ENCODE measurements at regions not wholly inside any gene's neighbourhood (a gene's known extent, or its start where the extent isn't known, plus 50 kb on each side); places are given as distances from the start of the nearest gene placed in this dataset.

DNA sequence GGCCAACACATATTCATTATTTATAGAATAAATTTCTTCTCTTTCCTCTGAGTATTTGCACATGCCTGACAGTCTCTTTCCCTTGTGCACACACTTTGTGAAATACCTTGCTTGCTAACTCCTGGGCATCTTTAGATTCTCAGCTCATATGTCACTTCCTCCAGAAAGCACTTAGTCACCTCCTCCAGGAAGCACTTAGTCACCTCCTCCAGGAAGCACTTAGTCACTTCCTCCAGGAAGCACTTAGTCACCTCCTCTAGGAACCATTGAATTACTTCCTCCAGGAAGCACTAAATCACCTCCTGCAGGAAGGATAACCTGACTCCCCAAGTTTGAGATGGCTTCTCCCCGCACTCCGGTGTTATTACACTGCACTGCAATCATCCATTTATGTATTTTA, 462.5 kb upstream of the EEF2KMT start:
- DNase-seq: no peak

DNA sequence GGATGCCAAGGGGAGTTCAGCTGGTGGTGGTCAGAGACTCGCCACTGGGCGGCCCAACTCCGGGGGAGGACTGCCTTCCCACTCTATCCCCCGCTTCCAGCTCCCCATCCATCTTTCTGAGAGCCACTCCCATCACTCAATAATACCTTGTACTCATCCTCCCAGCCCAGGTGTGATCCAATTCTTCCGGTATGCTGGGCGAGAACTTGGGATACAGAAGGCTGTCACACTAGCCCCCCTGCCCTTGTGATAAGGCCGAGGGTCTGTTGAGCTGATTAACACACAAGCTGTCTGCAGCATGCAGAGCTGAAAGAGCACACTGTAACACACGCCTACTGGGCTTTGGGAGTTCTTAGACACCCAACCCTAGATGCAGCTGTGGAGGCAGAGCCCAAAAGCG, 460.4 kb upstream of the EEF2KMT start:
- no peak for DNase-seq

DNA sequence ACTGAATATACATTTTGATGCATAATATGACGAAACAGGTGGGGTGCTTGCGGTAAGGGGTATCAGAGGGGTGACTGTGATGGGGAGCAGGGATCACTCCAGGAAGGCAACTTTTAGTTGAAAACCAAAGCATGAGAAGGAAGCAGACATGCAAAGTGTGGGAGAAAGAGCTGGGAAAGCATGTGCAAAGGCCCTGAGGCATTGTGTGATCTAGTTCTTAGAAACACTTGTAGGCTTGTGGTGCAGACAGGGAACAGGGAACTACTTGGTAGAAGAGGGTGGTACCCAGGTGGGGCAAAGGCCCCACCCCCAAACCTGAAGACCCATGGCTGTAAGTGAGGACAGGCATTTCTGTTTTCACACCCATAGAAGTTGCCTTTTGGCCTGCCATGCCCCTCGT, 459.9 kb upstream of the EEF2KMT start:
- DNase-seq: no peak

DNA sequence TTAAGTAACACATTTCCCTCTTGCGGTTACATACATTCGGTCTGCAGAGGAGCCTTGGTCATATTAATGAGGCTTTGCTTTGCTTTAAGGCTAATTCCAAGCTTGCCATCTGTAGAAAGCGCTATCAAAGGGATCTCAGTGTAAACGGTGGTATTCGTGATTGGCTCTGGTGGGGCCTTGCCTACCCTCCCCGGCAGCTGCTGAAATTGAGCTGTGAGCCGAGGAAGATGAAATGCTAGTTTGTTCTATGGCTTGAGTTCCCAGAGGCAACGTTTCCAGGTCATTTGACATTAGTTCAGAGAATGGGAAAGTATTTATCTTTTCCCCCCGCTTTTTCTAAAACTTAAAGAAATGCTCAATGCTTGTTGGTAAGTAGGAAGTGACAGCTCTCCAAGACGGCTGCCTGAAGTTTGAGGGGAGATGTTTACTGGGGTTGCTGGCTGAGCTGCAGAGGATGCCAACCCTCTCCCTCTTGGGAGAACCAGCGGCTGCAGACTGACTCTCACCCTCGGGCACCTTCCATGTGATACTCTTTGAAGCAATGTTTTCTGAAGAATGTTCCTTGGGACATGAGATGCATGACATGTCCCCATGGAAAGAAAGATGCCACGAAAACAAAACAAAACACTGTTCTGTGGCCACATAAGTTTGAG, 458.7 kb upstream of the EEF2KMT start:
- no peak for DNase-seq

DNA sequence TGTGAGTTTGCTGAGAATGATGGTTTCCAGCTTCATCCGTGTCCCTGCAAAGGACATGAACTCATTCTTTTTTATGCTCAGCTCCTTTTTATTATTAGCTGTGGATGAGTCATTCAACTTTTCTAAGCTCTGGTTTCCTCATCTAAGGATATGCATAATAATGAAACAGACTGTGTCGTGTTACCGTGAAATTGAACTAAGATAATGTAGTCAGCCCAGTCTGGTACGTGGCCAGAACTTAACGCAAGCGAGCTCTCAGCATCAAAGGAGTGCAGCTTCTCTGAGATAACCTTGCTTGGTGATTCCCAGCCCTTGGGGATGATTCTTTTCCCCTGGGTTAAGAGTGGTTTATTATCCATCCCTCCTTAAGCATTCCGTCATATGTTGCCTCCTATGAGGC, 454.3 kb upstream of the EEF2KMT start:
- DNase-seq: no peak

DNA sequence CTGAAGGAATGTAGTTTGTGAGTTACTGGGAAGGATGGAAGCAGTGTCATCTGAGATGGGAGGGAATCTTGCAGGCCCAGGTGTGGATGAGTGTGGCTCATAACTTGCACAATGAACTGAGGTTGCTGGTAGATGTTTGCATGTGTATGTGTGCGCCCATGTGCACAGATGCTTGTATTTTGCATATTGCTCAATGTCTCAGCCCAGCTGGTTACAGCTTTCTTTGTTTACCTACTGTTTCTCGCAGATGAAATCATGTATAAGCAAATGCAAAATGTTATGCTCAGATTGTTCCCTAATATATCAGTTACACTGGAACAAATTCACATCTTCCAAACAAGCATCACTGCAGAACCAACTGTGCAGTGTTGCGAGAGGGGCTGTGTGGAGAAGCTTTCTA, 452.2 kb upstream of the EEF2KMT start:
- DNase-seq: no peak

DNA sequence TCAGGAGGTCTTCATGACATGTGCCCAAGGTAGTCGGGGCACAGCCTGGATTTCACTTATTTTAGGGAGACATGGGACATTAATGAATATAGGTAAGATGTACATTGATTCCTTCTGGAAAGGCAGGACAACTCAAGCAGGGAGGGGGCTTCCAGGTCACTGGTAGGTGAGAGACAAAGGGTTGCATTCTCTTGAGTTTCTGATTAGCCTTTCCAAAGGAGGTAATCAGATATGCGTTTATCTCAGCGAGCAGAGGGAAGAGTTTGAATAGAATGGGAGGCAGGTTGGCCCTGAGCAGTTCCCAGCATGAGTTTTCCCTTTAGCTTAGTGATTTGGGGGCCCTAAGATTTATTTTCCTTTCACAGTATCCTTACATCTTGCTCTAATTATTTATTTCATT, 443.8 kb upstream of the EEF2KMT start:
- DNase-seq: no peak

DNA sequence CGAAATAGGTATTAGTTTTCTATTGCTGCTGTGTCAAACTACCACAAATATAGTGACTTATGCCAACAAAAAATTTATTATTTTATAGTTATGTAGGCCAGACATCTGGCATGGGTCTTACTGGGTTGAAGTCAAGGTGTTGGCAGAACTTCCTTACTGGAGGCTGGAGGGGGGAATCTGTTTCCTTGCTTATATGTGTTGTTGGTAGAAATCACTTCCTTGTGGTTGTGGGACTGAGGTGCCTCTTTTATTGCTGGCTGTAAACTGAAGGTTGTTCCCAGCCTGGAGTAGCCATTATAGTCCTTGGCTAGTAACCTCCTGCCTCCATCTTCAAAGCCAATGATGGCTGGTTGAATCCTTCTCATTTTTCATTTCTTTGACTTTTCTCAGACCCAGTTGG, 439.8 kb upstream of the EEF2KMT start:
- DNase-seq: no peak

DNA sequence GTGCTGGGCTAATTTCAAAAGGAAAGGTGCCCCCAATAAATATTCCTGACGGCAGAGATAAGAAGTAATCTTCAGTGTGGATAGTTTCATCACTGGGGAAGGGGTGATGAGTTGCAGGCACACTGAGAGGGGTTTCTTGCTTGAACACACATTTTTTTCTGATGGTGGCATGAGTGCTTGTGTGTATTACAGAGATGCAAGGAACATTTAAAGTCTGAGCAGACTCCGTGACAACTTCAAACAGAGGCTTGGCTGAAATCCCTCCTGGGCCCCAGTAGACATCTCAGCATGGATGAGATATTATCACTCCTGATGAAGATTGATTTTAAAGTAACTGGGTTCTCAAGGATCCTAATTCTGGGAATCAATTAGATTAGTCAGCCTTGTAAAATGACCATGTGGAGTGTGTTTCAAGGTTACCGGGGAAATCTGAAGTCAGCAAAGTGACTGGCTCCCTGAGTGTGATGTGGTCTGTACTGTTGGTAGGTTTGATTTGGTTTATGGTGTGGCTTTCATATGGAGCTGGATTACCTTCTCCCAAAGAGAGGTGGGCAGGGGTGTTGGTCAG, 435.8 kb upstream of the EEF2KMT start:
- DNase-seq: no peak

DNA sequence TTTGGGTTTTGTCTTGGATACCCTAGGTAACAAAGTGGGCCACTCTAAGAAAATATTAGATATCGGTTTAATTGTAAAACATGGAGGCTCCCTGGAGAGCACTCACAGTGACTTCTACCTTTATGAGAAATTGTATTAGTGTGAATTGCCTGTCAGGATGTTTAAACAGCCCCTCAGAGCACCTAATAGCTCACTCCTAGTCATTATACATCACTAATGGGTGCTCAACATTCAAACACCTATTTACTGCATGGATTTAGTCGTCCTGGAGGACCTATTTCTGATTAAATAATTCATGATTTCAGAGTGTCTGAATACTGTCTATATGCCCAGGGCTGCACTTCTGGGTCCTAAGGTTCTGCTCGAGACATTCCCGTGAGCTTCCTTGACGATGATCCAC, 430.2 kb upstream of the EEF2KMT start:
- DNase-seq: no peak

DNA sequence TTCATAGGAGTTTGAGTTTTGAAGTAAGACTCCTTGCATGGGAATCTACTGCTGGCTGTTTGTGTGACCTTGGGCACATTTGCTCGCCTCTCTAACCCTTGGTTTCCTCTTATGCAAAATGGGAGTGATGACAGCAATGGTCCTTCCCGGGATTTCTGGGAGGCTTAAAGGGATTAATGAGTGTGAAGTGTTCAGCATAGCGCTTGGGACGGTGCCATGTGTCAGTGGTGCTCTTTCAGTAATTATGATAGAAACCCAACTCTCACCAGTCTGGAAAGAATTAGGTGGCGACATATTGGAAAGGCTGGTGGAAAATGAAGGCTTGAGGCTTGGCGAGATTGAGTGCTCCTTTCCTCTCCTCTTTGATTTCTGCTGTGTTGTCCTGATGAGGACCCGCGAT, 429.2 kb upstream of the EEF2KMT start:
- no peak for DNase-seq

DNA sequence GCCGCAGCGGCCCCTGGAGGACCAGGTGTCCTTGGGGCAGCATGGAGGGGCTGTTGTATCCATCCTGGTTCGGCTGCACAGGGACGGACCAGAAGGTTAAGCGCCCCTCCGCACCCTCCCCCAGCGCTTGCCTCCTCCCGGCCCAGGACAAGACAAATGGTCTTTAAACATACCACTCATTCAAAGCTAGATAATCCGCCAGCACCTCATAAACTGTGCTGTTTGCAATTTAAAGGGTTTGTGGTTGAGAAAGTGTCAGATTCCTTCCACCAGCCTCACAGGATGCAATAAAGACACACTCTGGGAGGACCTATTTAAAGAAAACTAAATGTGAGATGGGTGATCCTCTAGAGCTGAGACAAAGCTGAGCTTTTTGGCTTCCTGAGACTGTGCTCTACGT, 426.2 kb upstream of the EEF2KMT start:
- DNase-seq: no peak

DNA sequence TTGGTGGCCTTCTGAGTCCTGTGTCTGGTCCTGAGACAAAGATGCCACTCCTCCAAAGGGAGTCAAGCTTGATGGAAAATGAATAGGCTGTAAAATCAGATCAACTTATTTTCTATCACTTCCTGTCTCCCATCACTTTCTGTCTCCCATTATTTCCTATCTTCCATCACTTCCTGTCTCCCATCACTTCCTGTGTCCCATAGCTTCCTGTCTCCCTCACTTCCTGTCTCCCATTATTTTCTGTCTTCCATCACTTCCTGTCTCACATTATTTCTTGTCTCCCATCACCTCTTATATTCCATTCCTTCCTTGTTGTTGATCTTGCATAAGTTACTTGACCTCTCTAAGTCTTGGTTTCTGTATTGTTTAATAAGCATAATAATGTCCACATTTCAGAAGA, 418.5 kb upstream of the EEF2KMT start:
- DNase-seq: no peak

DNA sequence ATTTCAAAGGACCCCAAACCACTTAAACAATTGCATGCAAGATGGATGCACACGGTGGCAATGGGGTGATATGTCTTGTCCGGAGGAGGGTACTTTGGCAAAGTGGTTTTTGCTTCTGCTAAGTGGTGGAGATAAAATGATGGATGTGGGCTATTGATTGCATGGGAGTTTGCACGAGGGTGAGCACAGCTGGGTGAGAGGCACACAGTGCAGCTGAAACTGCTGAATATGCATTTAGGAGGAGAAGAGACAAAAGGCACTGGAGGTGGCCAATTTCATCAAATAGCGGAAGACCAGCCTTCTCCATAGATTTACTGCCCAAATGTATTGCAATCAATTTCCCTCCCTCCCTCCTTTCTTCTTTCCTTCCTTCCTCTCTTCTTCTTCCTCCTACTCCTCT, 414.4 kb upstream of the EEF2KMT start:
- no peak for DNase-seq

DNA sequence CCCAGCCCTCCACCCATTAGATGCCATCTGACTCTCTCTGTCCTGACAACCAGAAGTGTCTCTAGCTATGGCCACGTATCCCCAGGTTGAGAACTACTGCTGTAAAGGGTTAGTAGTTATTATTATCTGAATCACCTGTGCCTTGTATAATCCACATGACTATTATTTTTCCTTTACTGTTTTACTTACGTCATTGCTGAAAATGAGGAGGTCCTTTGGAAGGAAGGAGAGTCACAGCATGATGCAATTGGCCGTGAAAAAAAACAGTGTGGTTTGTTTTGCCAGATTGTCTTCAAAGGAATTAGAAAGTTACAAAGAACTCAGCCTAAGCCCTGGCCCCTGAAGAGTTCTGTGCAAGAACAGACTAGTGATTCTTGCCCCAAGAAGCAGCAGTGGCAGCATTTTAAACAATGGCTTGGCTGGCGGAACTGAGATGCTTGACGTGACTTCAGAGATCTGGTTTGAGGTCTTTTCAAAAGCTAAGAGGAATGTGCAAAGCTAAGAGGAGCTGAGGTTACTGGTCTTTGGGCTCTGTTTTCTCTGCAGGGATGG, 413.3 kb upstream of the EEF2KMT start:
- no peak for DNase-seq

DNA sequence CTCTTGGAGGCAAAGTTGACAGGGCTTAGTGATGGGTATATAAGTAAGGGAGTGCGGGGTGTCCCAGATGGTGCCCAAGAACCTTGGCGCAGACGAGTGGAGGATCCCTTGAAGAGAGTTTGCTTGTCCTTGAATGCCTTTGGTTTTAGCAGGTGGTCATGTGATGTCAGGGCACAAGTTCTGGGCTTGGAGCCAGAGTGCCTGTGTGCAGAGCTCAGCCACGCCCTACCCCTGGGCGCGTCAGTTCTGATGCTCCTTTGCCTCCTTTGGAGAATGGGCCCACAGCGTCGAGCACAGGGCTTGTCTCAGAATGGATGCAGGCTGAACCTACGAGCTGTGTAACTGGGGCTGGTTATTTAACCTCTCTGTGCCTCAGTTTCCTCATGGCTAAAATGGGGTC, 412.2 kb upstream of the EEF2KMT start:
- no peak for DNase-seq

DNA sequence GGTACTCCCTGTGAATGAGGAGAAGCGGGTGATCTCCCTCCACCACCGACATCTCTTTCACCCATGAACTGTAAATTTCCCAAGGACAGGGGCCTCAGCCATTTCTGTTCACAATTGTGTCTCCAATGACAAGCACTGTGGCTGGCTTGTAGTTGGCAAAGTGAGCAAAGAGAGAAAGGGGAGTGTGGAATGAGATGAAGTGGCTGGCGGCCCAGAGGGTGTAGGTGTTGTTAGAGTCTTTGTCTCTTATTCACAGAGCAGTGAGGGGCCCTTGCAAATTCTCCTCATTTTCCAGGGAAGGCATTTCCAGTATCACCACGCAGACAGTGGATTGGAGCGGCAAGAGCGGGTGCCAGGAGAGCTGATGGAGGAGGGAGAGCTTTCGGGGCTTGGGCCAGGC, 411.7 kb upstream of the EEF2KMT start:
- no peak for DNase-seq

DNA sequence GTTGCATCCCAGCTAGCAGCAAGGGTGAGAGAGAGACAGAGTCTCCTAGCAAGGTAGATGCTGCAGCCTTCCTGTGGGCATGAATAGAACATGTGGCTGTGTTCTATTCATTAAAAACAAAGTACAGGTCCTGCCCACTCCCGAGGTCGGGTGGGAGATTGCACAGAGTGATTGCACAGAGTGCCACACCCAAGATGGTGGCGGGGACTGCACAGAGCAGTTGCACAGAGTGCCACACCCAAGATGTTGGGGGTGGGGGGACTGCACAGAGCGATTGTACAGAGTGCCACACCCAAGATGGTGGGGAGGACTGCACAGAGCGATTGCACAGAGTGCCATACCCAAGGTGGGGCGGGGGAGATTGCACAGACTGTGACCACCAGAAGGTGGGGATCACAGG, 410.8 kb upstream of the EEF2KMT start:
- DNase-seq: no peak

DNA sequence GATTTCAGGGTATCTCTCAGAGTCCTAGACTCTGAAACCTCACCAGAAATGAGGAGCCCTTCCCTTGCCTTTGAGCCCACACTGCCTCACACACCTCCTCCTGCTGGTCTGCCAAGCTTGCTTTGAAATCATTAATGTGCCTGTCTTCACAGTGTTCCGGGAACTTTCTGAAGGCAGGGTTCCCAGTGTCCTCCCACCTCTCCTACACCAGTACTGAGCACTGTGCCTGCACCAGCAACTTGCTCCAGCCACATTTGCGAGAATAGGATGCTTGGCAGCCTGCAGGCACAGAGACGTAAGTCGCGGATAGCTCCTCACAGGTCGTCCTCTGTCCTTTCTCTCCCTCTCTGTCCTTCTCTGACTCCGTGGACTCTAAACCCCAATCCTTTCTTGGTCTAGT, 408.4 kb upstream of the EEF2KMT start:
- DNase-seq: no peak

DNA sequence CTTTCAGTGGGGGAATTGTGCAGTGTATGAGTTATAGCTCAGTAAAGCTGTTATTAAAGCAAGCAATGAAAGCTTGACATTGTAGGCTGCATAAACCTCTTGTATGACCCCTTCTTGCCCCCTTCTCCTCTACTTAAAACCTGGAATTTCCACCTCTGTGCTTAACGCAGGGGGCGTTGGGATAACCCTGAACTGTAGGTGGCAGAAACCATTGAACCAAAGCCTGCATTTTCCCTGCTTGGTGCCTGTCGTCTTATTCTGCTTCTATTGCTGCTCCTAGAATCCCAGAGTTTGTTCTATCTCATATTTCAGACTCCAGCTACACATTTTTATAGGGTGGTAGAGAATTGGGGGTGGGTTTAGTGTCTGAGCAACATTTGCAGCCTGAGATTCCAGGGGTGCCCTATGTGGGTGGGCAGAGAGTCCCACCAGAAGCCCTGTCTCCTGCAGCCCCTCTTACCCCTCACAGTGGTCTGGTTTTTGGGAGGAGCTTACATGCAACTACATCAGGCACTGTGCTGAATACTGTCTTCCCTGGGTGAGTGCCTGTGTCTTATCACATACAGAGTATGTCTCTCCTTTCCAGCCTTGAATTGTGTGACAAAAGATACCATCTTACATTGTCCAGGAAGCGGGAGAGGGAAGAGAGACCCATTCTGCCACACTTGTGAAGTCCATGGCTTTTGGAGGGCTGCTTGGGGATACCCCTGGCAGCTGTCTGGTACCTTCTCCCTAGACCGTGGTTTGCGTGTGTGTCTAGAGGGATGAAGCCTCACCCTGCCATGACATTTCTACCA, 407.7 kb upstream of the EEF2KMT start:
- no peak for DNase-seq

DNA sequence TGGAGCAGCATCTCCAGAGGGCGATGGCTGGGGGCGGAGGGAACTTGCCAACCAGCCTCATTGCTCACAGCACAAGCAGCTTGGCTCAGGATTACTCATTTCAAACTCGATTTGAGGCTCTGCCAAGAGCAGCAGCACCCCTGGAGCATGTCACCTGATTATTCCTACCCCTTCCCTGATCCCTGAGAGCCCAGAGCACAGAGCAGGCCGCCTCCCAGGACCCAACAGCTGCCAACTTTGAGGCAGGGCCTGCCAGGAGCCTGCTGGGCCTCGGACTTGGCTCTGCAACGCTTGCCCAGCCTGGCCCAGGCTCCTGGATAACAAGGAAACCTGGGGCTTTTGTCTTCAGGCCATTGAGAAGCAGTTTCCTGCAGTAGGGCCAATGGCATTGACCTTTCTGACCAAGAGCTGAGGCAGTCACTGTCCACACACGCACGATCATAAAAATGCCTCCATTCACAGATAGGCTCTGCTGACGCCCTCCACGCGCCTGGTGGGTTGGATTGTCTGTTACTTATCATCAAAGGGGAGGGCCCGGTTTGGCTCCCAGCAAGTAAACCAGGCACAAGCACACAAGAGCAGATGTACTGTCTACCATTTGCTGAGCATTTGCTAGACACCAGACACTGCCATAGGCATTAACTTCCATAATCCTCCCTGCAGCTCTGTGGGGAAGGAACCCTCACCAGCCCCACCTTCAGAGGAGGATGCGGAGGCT, 406.6 kb upstream of the EEF2KMT start:
- peak in 1 of 2 experiments; percentile 8 for DNase-seq

DNA sequence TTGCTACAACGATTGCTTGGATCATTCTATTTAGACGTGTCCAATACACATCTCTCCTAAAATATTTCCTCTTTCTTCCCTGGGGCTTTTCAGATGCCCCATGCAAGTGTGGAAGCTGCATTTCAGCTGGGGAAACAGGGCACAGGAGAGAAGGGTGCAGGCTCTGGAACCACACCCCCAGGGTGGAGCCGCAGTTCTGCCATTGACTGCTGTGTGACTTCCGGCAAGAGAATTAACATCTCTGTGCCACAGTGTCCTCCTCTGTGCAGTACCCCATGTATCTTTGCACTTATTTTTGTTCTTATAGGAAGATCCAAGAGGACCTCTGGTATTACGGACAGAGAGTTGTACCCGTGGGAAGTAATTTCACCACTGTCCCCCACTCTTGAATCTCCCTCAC, 405.3 kb upstream of the EEF2KMT start:
- no peak for DNase-seq

DNA sequence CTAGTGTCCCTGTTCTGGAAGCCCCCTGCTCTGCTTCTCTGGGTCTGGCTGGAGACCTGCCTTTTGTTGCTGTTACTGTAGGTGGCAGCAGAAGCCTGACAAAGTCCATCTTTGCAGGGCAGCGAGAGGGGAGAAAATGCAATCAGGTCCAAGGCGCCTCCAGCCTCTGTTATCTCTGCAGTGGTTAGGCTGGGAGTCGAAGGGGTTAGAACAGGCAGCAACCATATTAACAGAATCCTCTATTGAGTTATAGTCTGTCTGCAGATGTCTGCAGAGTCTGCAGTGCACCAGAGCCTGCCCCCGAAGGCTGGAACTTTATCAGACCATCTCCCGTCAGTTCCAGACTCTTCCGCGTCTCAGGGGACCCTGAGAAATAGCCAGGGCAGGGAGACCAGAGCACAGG, 404.9 kb upstream of the EEF2KMT start:
- no peak for DNase-seq

DNA sequence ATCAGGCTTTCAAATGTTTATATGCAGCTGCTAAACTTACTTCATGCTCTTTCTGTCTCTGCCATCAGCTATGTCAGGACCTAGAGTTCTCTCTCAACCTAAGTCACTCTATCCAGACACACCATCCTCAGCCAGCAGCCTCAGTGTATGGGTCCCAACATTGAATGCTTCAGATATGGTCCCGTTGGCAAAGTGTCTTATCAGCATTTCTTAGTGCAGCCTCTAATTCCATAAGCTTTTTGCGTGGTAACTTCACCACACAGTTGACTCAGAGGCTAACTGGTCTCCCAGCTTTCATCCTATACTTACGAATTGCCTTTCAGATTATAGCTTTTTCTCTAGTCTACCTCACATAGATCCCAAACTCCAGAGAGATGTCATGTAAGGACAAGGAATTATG, 402.9 kb upstream of the EEF2KMT start:
- DNase-seq: no peak
